Tibial nerve (tissue), 3 donors: ENCODE measurements at regions not wholly inside any gene's neighbourhood (a gene's known extent, or its start where the extent isn't known, plus 50 kb on each side); places are given as distances from the start of the nearest gene placed in this dataset.

Experiments used
- CTCF ChIP-seq, 5 experiments: fragments of 200-600 bp in 3 of 5; fragments of 450-650 bp in 2 of 5; sonication (generic) in 3 of 5; IDR thresholded peaks; one replicate each; pipeline ENCODE4 v1.5.1; 2016 to 2019; ENCODE audit warnings: antibody characterized with exemption in 5 of 5, mild to moderate bottlenecking in 3 of 5, moderate library complexity in 2 of 5
- POLR2A ChIP-seq, 2 donors: fragments of 450-650 bp; IDR thresholded peaks; one replicate each; pipeline ENCODE4 v1.6.1; 2017; ENCODE audit warnings: antibody characterized with exemption in 2 of 2, mild to moderate bottlenecking in 2 of 2, moderate library complexity in 2 of 2

- TF ChIP-seq CTCF (IDR thresholded peaks at IDR 0.05) (no peak), POLR2A (IDR thresholded peaks at IDR 0.05) (no peak)
These were observed 247.1 kb downstream of the MYCN start for GRCh38 chr2:16187482-16187817.
